Hematopoietic multipotent progenitor cell treated with erythropoietin and hydrocortisone succinate and interleukin-3 and kit ligand, for 8 days (in vitro differentiated cells): ENCODE measurements at regions not wholly inside any gene's neighbourhood (a gene's known extent, or its start where the extent isn't known, plus 50 kb on each side); places are given as distances from the start of the nearest gene placed in this dataset.
"Not testable (repeated sequence)": the region's sequence is repeated elsewhere in the genome, so short reads cannot be mapped to it uniquely, and the experiment has no call there.

Source experiments
- DNase-seq: peaks from one replicate; pipeline ENCODE4 v3.0.0-alpha.2; 2015

DNA sequence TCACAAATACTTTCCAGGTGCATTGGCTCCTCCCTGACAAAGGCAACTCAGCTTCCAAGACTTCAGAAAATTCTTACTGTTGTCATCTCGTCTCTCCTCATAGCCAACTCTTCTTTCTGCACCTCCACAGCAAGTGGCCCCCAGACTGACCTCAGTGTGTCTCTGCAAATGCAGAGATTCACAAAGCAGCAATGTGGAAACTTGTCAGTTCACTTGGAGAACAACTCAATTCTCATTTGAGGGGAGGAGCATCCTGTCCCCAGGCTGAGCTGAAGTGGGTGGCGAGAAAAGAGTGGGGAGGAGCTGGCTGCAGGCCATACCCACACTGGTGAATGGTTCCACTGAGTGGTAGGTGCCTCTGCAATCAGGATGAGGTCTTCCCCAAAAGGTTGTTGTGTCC, 248.7 kb upstream of the IL12A start:
- no peak for DNase-seq

DNA sequence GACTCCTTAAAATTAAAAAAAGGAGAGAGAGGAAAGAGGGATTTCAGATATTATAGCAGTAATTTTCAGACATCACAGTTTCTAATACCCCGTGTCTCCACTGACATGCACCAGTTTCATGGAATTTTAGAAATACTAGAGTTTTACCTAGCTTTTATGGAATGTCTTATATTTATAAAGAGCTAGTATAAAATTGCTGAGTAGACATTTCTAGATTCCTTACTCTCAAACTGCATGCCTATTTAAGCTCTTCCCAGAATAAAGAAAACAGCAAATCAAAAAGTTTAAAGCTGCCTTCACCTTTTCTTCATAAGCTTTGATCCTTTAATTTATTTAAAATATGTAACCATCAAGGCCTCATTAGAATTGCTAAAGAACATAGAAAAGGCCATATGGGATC, 247.4 kb upstream of the IL12A start:
- DNase-seq, result no peak

DNA sequence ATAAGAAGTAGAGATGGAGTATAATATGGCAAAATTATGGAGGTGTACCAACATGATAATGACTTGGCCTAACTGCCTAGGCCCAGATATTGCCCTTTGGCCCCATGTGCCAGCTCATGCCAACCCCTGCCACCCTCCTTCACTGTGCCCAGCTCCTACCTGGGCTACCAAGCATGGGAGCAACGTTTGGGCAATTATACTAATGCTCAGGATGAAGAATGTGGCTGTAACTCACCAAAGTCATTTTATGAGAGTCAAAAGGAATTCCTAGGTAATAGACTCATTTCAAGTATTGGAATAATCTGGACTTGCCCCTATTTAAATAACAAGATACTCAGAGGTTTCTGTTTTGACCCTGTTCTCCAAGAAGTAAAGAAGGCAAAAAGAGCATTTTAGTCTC, 240.2 kb upstream of the IL12A start:
- no peak for DNase-seq

DNA sequence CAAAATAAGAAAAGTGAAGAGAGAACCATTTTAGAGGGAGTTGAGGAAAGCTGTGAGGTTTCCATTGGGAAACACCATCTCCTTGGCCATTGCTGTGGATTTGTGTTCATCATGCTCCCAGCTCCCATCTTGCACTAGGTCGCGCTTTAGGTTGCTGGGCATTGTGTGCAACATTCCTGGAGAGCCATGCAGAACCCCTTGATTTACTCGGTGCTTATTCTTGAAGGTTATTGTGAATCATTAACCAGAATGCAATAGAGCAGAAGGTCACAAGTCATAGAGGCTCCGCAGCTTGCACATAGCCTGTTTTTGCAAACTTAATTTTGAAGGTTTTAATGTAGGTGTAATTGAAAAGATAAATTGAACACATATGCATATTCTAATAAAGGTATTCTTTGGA, 239.2 kb upstream of the IL12A start:
- no peak for DNase-seq

DNA sequence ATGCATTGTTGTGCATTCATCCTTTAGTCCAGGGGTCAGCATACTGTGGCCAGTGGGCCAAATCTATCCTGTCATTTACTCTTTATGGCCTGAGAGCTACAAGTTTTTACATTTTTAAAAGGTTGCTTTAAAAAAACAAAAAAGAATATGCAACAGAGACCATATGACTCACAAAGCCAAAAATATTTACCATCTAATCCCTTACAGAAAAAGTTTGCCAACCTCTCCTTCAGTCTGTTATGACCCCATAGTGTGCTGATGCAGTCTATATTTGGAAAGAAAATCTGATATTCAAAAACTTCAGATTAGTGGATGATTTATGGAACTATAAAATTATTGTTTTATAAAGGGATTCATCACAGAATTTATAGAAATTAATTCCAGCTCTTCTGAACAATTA, 237.5 kb upstream of the IL12A start:
- no peak for DNase-seq

DNA sequence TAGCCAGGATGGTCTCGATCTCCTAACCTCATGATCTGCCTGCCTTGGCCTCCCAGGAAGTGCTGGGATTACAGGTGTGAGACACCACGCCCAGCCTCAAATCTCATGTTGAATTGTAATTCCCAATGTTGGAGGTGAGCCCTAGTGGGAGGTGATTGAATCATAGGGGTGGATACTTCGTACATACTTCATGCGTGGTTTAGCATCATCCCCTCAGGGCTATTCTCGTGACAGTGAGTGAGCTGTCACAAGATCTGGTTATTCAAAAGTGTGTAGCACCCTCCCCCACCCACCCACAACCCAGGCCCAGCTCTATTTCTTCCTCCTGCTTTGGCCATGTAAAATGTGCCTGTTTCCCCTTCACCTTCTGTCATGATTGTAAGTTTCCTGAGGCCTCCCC, 236.9 kb upstream of the IL12A start:
- DNase-seq, result no peak

DNA sequence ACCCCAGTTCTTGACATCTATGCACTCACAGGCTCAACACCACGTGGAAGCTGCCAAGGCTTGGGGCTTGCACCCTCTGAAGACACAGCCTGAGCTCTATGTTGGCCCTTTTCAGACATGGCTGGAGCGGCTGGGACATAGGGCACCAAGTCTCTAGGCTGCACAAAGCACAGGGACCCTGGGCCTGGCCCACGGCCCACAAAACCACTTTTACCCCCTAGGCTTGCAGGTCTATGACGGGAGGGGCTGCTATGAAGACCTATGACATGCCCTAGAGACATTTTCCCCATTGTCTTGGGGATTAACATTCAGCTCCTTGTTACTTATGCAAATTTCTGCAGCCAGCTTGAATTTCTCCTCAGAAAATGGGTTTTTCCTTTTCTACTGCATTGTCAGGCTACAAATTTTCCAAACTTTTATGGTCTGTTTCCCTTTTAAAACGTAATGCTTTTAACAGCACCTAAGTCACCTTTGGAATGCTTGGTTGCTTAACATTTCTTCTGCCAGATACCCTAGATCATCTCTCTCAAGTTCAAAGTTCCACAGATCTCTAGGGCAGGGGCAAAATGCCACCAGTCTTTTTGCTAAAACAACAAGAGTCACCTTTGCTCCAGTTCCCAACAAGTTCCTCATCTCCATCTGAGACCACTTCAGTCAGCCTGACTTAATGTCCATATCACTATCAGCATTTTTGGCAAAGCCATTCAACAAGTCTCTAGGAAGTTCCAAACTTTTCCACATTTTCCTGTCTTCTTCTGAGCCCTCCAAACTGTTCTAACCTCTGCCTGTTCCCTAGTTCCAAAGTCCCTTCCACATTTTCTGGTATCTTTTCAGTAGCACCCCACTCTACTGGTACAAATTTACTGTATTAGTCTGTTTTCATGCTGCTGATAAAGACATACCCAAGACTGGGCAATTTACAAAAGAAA, 232.1 kb upstream of the IL12A start:
- not testable (repeated sequence) for DNase-seq

DNA sequence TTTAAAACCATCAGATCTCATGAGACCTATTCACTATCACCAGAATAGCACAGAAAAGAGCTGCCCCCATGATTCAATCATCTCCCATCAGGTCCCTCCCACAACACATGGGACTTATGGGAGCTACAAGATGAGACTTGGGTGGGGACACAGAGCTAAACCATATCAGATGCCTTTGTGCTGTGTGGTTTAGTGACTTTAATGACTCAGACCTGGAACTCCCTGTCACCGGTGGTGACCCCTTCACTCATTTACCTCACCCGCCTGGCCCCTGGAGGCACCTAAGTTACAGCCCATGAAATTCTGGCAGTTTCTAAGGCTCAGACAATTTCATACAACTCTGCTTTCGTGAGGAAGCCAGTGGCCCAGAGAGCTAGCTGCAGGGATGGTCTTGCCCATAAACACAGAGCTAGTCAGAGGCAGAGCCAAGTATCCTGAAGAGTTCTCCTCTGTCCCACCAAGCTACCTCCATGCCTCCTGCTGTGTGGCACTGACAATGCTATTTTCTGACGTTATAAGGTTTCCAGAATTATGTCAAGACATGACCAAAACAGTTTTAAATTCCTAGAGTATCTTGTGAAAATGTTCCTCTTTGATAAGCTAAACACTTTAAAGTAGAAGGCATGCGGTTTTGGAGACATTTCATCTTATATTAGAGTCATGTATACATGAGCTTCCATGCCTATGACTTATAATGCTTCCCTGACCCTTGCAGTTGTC, 231.1 kb upstream of the IL12A start:
- DNase-seq, result no peak

DNA sequence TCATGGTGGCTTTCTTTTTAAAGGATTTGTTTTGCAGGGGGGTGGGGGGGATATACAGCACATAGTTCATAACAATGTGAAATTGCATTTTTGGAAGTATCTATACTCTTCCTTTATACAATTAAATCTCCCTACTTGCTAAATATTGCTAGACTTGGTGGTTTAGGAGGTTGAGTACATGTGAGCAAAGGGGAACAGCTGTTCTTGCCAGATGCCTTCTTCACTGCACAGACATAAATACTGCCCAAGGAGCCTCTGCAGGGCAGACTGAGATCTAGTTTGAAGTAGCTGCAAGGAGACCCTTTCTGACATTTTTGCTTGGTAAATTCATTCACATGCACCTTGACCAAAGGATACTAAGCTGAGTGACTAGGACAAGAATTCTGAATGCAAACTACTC, 228.6 kb upstream of the IL12A start:
- no peak for DNase-seq

DNA sequence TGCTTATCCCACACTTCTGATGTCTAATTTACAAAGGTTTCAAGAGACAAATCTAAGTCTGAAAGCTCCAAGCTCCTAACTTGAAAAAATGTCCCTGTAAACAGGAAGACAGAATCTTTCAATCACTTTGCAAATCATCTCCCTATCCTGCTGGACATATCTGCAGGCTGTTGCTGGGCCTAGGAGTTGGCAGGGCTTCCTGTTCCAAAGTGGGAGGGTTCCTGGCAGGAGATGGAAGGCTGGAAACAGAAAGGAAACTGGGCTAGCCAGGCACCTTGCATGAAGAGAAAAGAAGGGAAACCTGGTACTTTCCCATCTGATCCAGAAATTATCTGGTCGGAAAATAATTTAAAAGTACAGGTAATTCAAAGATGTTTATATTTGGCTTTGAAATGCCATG, 227.3 kb upstream of the IL12A start:
- DNase-seq, result no peak

DNA sequence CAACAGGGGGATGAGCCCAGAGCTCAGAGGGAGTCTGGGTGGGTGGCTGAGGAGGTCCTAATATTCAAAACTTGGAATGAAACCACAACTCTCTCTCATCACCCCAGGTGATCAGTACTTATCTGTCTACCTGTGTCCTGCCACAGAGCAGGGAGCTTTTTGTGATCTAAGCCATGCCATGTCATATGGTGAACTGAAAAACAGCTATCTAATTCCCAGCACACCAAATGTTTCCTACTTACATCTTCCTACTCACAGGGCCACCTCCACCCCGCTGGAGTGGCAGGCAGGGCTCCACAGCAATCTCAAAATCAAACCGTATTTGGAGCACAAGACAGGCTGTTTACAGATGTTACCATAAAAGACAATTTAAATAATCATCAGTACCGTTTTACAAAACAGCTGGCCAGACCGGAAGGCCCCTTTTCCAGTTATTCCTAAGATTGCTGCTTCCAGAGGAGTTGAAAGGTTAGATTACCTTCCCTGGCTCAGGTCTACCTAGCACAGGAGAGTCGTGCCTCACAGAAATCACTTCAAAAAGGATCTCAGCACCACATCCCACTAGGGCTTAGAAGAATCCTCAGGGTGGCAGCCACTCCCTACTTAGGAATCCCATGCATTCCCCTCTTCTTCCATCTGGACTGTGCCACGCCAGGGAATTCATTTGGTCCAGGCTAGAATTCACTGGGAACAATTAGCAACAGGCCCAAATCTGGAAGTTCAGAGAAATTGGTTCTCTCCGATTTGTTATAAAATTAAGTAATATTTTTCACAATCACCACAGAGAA, 226.6 kb upstream of the IL12A start:
- no peak for DNase-seq

DNA sequence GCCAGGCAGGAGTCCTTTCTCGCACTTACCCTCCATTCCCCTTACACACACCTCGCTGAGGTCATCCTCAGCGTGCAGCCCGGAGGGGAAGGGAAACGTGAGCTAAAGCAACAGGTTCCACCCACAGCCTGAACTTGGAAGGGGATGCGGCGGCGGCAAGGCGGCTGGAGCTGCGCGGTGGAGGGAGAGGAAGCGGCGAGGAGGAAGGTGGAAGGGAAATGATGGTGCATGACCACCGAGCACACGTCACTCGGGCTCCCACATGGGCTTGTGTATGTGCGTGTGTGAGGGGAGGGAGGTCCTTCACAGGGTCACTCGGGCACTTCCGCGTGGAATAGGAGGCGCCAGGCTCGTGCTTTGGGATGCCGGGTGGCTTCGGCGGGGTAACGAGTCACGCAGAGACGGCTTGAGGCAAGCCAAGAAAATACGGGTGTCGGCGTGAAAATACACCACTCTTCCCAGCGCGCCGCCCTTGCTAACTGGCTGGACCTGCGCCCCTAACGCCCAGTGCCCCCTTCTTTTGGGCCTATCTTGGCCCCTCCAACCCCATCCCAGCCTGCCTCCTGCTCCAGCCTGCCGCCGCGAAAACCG, 225.5 kb upstream of the IL12A start:
- no peak for DNase-seq

DNA sequence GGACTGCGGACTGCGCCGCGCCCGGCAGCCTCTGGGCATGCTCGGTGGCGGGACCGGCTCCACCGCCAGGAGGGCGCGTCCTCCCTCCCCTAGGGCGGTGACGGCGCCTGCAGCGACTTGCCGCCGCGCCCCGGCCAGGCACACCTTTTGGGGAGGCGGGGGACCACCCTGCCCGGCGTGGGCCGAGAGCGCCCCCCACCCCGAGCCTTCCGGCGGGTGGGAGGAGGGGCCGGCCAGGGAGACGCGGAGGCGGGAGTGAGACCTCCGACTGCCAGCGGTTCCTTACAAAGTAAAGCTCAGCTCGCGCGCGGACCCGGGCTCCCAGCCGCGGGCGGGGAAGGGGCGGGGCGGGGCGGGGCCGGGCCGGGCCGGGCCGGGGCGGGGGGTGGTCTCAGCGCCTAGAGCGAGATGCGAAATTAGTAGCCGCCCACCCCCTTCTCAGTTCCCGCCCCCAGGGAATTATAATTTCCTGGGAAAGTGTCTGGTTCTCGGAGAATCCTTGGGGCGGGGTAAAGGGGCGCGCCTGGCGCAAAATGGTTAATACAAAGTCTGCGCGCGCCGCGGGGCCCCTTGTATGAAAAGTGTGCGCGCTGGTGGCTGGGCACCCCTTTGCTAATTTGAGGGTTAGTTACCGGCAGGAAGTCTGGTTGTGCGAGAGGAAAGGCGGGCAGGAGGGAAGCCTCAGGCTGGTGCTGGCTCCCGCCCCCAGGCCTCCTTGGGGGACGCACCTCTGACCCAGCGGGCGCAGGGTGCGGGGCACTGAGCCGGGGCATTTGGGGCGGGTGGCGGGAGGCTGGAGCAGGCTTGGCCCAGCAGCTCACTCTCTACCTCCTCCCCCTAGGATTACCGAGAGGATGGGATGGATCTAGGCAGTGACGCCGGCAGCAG, 224.8 kb upstream of the IL12A start:
- peak; percentile 6 for DNase-seq

DNA sequence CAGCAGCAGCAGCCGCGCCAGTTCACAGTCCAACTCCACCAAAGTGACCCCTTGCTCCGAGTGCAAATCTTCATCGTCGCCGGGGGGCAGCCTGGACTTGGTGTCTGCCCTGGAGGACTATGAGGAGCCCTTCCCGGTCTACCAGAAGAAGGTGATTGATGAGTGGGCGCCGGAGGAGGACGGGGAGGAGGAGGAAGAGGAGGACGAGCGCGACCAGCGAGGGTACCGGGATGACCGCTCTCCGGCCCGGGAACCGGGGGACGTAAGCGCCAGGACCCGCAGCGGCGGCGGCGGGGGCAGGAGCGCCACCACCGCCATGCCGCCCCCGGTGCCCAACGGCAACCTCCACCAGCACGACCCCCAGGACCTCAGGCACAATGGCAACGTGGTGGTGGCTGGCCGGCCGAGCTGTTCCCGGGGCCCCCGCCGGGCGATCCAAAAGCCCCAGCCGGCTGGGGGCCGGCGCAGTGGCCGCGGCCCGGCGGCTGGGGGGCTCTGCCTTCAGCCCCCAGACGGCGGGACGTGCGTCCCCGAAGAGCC, 224.1 kb upstream of the IL12A start:
- DNase-seq, result no peak

DNA sequence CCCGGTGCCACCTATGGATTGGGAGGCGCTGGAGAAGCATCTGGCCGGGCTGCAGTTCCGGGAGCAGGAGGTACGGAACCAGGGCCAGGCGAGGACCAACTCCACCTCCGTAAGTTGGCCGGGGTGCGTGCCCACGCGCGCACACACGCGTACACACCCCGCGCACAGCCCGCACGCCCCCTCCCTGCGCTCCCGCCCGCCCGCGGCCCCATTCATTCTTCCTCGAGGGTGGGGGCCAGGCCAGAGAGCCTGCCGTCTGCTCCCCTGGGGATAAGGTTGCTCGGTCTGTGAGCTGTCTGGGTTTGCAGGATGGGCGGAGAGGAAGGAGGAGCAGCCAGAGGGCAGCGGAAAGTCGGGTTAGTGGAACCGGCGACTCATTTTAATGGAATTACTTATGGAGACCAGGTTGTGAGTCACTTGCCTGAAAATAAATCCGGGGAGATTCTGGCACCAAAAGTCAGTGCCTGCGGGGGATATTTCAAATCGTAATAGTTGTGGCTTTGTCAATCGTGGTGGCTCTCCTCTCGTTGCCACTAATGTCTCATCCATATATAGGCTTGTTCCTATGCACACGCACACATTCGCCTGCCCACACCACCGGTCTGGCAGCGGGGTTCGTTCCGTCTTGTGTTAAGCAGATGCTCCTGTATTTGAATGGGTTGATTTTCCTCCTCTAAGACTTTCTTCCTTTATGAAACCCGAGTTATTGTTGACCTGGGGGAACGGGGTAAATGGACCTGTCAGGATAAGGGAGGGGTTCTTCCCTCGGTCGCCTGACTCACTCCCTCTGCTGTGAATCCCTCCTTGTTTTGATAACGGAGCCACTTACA, 223.4 kb upstream of the IL12A start:
- no peak for DNase-seq

DNA sequence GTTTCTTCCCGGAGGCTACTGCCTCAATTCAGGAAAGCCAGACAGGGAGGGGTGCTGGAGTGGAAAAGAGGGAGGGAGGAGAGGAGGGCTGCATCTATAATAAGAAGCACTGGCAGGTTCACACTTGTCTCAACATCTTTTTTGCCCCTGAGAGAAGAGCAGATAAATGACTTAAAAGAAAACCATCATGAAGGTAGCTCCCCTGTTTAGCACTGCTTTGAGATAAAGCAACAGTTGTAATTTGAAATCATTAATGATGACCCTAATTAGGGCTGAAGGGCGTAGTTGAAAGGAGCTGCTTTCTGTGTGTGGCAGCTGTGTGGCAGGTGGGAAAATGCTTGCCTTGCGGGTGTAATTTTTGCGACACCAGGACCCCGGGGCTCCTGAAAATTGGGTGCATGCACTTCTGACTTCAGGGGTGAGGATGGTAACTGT, 222.8 kb upstream of the IL12A start:
- no peak for DNase-seq

DNA sequence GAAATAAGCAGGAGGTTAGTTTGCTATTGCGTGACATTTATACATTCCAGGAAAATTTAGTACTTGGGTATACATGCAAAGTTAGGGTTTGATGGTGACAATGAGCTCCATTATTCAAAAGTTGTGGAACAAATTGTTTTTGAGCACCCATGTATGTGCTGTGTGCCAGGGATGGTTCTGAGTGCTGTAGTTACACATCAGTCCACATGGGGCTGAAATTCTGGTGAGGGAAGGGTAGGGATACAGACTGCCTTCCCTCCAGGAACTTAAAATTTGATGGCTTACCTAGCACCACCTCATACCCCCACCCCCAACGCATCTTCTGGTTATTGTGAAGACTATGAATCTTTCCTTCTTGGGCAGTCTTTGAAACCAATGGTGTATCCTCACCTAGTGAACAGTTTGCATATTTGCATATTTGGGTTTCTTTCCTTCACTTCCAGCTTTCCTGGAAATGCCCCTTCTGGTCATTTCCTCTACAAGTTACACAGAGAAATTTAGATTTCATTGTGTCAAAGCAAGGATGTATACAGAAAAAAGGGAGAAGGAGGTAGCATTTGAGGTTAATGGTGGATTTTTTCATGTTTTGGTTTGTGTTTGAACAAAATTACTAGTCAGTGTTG, 222.0 kb upstream of the IL12A start:
- peak; percentile 8 for DNase-seq

DNA sequence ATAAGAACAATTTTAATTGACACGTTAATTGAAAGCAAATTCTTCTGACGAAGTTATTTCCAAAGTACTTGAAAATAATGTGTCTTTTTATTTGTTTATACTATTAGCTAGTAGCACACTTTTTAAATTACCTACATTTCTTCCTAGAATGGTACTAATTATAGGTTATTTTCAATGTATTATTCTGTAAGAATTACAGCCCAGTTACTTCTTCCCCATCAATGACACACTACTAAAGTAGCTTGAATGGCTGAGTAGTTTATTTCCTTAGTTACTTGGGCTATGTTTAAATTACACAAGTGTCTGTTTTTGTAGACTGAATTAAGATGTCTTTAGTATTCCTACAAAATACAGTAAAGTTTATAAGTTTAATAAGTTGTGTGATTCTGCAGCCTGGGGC, 217.6 kb upstream of the IL12A start:
- DNase-seq, result no peak

DNA sequence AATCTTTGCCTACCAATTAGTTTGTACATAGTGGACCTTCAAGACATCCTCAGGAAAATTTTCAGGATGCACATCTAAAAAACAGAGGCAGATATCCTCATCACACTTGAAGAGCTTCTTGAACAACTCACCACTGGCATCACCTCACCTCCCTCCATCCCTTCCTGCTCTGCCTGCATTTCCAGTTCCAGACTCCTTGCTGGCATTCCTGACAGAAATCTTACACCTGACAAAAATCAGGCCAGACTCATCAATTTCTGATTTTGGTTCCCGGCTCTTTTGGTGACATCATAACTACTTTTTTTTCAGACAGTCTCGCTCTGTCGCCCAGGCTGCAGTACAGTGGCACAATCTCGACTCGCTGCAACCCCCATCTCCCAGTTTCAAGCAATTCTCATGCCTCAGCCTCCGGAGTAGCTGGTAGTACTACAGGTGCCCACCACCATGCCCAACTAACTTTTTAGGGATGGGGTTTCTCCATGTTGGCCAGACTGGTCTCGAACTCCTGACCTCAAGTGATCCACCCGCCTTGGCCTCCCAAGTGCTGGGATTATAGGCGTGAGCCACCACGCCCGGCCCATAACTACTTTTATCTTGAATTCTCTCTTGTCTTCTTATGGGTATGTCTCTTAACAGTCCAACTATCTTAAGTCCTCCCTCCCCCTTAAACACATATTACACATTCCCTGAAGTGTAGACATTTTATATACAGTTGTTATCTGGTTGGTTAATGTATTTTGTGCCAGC, 216.6 kb upstream of the IL12A start:
- no peak for DNase-seq

DNA sequence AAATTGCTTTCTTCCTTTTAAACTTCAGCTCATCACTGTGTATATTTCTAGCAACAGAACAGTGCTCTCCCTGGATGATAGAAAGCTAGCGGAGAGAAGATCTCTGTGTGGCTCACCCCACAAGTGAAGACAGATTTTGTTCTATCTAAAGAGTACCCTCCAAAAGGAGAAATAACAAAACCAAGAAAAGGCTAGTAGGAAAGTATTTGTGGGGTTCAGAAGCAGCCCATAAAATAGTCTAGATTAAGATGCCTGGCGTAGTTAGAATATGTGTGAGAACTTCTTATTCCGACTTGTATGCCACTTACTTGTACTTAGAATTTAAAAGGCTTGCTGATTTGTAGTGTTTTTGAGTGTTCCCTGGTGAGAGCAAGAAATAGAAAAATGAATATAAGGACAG, 214.9 kb upstream of the IL12A start:
- DNase-seq, result no peak
